K562 (cell line): ENCODE measurements at regions not wholly inside any gene's neighbourhood (a gene's known extent, or its start where the extent isn't known, plus 50 kb on each side); places are given as distances from the start of the nearest gene placed in this dataset.

ENCODE experiments used
- MITF ChIP-seq: IDR thresholded peaks from 2 replicates; pipeline ENCODE4 v1.6.1; 2014; ENCODE audit warnings: antibody characterized with exemption
- PHB ChIP-seq: fragments of 250-450 bp; sonication (Bioruptor Pico); IDR thresholded peaks from 2 replicates; pipeline ENCODE4 v1.5.0; 2021
- RAD21 ChIP-seq, 2 experiments: fragments of 250-450 bp in 1 of 2; fragments of 450-650 bp in 1 of 2; sonication (Bioruptor Pico) in 1 of 2; formaldehyde crosslinking in 1 of 2; IDR thresholded peaks in 1 of 2; conservative IDR thresholded peaks in 1 of 2; 2 replicates each; pipeline versions ENCODE4 v1.4.0 to v1.8.0; 2020 to 2022; ENCODE audit warnings: mild to moderate bottlenecking in 2 of 2, moderate library complexity in 1 of 2
- ZNF780A ChIP-seq: fragments of 250-450 bp; sonication (Bioruptor Pico); IDR thresholded peaks from 2 replicates; pipeline ENCODE4 v1.5.0; 2021; ENCODE audit warnings: mild to moderate bottlenecking
- TF ChIP-seq, protein P1 (sequence below): IDR thresholded peaks from 2 replicates; pipeline ENCODE4 v1.6.1; 2011; ENCODE audit warnings: borderline replicate concordance, low read depth, mild to moderate bottlenecking, moderate library complexity, low read length; ENCODE audit not compliant: insufficient read depth, poor library complexity, severe bottlenecking

GRCh38 chr3:180828723-180829408 lies 83.6 kb upstream of the FXR1 start (continued):
- no peak for TF ChIP-seq PHB (CRISPR knock-in tag)
- no peak for TF ChIP-seq ZNF780A (CRISPR knock-in tag)
- TF ChIP-seq MITF = no peak
- no peak for TF ChIP-seq RAD21 (CRISPR knock-in tag; conservative IDR thresholded peaks at IDR 0.05 in 1 of 2, IDR thresholded peaks at IDR 0.05 in 1 of 2)
- TF ChIP-seq, protein P1, sequence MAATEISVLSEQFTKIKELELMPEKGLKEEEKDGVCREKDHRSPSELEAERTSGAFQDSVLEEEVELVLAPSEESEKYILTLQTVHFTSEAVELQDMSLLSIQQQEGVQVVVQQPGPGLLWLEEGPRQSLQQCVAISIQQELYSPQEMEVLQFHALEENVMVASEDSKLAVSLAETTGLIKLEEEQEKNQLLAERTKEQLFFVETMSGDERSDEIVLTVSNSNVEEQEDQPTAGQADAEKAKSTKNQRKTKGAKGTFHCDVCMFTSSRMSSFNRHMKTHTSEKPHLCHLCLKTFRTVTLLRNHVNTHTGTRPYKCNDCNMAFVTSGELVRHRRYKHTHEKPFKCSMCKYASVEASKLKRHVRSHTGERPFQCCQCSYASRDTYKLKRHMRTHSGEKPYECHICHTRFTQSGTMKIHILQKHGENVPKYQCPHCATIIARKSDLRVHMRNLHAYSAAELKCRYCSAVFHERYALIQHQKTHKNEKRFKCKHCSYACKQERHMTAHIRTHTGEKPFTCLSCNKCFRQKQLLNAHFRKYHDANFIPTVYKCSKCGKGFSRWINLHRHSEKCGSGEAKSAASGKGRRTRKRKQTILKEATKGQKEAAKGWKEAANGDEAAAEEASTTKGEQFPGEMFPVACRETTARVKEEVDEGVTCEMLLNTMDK = no peak
- TF ChIP-seq, all 486 proteins: peak for 0
